HG02943 (cell line): ENCODE measurements at regions not wholly inside any gene's neighbourhood (a gene's known extent, or its start where the extent isn't known, plus 50 kb on each side); places are given as distances from the start of the nearest gene placed in this dataset.
"Not testable (repeated sequence)": the region's sequence is repeated elsewhere in the genome, so short reads cannot be mapped to it uniquely, and the experiment has no call there.

Experiments used
- ATAC-seq: cut with Tn5 transposase; IDR thresholded peaks from one replicate; pipeline ENCODE4 v1.9.1; 2021; ENCODE audit warnings: mild to moderate bottlenecking, low read depth, moderate library complexity; ENCODE audit not compliant: unreplicated experiment

DNA sequence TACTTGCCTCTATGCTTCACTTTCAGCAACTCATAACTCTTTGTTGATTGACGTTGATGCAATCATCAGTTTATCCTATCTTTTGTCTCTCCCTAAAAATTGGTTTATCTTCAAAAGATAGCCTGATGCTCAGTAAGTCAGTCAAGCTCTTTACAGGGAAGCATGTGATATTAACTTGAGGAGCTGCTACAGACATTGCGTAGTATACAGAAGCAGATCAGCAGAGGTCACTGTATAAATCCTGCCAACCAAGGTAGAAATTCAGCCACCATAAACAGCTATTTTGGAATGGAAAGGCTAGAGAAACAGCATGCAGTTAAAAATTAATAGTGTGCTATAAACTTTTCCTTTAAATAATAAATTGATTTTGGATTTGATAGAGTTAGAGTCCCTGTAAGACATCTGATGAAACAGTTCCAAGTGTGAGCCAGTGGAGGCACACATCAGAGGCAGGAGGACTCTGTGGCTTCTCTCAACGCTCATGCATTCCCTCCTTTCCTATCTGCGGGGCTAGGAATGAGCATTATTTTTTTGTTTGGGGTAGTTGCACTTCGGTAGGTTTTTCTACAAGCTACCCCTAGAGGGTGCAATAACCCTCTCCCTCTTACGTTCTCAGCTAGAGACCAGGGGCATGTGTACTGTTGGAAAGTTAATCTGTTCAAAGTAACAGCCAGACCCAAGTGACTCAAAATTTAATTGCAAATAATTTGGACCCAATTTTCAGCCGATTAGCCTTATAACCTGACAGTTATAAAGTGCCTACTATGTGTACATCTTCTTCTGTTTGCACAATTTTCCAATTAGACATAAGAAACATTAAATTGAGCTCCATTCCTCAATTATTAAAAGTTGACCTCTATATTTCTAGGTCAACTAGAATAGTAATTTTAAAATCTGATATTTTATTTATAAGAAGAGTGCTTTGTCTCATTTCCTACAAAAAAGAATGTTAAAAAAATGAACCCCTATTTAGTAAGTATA lies 647.7 kb upstream of the SOX9 start:
- no peak for ATAC-seq

GRCh38 chr17:71477356-71477755 lies 643.5 kb upstream of the SOX9 start:
- no peak for ATAC-seq

- no peak for ATAC-seq
These were observed 640.7 kb upstream of the SOX9 start for GRCh38 chr17:71480099-71480498.

DNA sequence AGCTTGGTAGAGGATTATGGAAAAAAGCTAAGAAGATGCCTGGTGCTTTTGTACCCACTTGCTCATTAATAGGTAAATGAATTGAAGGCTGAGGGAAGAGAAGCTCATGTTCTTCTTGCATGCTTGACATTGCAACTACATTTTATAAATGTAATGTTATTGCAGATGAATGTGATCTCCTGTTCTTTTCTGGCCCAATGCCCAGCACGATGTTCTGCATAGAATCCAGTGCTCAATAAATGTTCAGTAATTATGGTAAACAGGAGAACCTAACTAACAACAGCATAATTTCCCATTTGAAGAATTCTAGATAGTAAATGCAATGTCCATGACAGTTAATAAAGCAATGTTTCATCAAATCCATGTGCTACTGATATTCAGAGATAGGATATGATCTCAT lies 638.2 kb upstream of the SOX9 start:
- ATAC-seq, result no peak

DNA sequence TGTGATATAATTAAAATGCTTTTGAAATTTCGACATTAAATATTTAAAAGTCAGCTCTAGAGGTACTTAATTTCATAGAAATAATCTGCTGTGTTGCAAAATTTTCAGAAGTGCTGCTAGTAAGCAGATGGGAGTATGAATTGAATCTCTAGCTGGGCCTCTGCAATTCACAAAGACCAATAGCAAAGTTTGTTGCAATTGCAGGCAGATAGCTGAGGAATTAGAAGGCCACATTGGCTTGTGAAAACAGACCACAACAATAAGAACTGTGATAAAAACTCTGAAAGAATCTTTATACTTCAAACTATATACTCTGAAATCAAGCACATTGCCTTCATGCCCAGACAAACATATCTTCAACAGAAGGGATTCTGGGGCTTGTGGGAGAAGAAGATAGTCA lies 636.3 kb upstream of the SOX9 start:
- ATAC-seq, result no peak

- no peak for ATAC-seq
These were observed 635.4 kb upstream of the SOX9 start for GRCh38 chr17:71485426-71485825.

GRCh38 chr17:71486261-71486660 lies 634.6 kb upstream of the SOX9 start:
- no peak for ATAC-seq

GRCh38 chr17:71488851-71489250 lies 632.0 kb upstream of the SOX9 start:
- no peak for ATAC-seq

GRCh38 chr17:71494062-71494855 lies 626.6 kb upstream of the SOX9 start:
- no peak for ATAC-seq

DNA sequence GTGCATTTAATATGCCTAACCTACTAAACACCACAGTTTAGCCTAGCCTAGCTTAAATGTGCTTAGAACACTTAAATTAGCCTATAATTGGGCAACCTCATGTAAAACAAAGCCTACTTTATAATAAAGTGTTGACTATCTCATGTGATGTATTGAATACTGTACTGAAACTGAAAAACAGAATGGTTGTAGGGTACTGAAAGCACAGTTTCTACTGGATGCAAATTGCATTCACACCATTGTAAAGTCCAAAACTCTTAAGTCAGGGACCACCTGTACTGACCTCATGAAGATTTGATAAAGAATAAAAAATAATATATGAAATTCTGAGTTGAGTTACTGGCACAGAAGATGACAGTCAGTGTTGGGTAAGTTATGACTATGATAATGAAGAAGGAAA lies 625.4 kb upstream of the SOX9 start:
- no peak for ATAC-seq

GRCh38 chr17:71496552-71496951 lies 624.3 kb upstream of the SOX9 start:
- no peak for ATAC-seq

DNA sequence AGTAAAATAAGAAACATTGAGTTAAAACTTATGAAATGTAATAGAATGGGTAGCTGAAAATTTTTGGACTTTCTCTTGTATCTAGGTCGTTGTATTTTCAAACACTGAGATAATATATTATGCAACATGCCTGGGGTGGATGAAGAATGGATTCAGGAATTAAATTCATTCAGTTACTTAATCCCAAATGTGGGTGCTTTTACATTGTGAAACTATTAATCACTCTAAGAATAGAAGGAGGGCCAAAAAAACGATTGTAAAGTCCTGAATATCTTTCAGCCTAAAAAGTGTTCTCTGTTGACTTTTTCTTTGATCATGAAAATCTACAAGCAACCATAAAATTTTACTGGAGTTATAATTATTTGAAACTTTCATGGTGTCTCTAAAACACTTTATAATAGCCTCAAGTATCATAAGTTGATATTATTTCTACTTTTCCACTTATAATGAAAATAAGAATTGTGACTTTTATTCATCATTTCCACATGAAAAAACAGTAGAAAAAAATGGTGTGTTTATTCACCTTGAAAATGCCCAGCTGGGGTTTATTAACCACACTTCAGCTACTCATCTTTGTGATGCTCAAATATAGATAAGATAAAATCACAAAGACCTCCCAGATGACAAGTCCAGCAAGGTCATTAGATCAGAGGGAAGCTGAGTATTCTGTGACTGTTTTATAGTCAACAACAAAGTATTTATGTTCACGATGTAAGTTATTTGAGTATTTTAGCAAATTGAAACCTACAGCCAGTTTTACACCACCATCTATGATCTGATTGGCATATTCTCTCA lies 619.9 kb upstream of the SOX9 start:
- no peak for ATAC-seq

DNA sequence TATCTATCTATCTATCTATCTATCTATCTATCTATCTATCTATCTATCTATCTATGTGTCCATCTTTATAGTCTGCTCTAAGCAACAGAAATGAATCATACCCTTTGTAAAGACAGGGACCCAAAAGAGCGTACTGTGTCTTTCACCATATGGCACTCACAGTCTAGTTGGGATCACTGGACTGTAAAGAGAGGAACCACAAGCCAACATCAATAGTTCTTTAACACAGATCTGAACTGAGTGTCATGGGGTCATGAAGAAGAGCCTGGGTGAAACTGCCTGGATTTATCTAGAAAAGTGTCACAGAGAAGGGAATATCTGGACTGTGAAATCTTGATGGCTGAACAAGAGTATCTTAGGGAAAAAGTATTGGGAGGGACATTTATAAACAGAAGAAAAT lies 619.1 kb upstream of the SOX9 start:
- ATAC-seq, result no peak

DNA sequence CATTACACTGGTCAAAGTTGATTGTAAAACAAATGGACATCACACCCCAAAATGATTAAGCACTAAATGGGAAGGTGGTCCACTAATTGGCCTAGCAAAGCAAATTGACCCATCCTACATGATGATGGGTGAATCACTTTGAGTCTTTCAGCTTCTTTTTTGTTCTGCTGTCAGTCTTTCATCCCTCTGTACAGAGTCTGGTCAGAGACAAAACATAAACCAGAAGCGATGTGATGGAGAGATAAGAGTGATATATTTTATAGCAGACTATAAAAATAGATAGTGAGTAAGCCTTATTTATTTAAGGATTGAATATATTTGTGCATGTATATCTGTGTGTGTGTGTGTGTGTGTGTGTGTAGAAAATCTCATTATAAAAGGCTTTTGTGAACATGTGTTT lies 618.4 kb upstream of the SOX9 start:
- no peak for ATAC-seq

DNA sequence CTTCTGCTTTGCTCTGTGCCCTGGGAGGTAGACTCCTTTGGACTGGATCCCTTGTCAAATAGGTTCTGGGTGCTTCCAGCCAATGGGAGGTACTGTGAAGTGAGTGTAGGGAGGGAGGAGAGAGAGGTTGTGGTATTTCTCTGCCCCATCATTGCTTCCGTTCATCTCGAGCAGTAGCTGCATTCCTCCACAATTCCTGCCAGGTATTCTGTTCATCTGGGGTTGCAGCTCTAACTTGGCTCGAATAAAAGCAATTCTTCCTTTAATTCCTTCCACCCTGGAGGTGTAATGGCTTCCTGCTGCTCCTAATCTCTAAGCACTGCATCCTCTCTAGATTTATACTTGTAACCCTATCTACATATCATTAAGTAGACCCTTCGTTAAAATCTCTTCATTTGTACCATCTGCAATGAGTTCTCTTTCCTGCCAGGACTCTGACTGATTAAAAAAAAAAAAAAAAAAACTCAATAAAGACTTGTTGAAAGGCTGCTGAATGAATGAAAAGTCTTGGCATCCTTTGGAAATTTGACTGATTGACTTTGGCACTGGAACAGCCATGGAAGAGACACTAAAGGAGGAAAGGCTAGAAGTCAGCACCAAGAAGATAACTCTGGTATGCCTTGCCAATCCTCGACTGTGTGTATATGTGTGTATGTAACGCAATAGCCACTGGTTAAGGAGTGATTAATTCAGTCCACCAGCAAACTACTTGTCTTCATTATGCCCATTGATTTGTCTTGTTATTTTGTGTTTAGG lies 616.9 kb upstream of the SOX9 start:
- no peak for ATAC-seq

- ATAC-seq, result no peak
These were observed 615.6 kb upstream of the SOX9 start for GRCh38 chr17:71505200-71505599.

- no peak for ATAC-seq
These were observed 614.8 kb upstream of the SOX9 start for GRCh38 chr17:71505981-71506380.

GRCh38 chr17:71511266-71511995 lies 609.4 kb upstream of the SOX9 start:
- no peak for ATAC-seq

GRCh38 chr17:71513725-71514124 lies 607.1 kb upstream of the SOX9 start:
- not testable (repeated sequence) for ATAC-seq
